ENCODE measurements at regions not wholly inside any gene's neighbourhood (a gene's known extent, or its start where the extent isn't known, plus 50 kb on each side); places are given as distances from the start of the nearest gene placed in this dataset.

- TF ChIP-seq CHD7 (IDR thresholded peaks at IDR 0.05; ENCODE audit: insufficient replicate concordance, low read length): peak; percentile 76
Measured at GRCh38 chr3:23028294-23028693, 174.8 kb upstream of the UBE2E2 start (continued).

Data from H1 (cell line).